Erythroblast (primary cell): ENCODE measurements at regions not wholly inside any gene's neighbourhood (a gene's known extent, or its start where the extent isn't known, plus 50 kb on each side); places are given as distances from the start of the nearest gene placed in this dataset.

Source experiments
- GATA1 ChIP-seq: IDR thresholded peaks from 2 replicates; pipeline ENCODE4 v1.6.1; 2011; ENCODE audit warnings: low read depth, mild to moderate bottlenecking, control low read depth, low read length, moderate library complexity
- POLR2A ChIP-seq: IDR thresholded peaks from 2 replicates; pipeline ENCODE4 v1.6.1; 2011; ENCODE audit warnings: mild to moderate bottlenecking, low read length

- no peak for TF ChIP-seq POLR2A
- no peak for TF ChIP-seq GATA1
Measured at GRCh38 chr14:38410442-38410841, 154.5 kb upstream of the CLEC14A start.
